Activated T-cell treated with anti-CD3 and anti-CD28 coated beads for 48 hours (primary cell): ENCODE measurements at regions not wholly inside any gene's neighbourhood (a gene's known extent, or its start where the extent isn't known, plus 50 kb on each side); places are given as distances from the start of the nearest gene placed in this dataset.
"Not testable (repeated sequence)": the region's sequence is repeated elsewhere in the genome, so short reads cannot be mapped to it uniquely, and the experiment has no call there.

Experiments used
- DNase-seq: peaks from one replicate; pipeline ENCODE4 v3.0.0-alpha.2; 2020; ENCODE audit warnings: low read depth

DNA sequence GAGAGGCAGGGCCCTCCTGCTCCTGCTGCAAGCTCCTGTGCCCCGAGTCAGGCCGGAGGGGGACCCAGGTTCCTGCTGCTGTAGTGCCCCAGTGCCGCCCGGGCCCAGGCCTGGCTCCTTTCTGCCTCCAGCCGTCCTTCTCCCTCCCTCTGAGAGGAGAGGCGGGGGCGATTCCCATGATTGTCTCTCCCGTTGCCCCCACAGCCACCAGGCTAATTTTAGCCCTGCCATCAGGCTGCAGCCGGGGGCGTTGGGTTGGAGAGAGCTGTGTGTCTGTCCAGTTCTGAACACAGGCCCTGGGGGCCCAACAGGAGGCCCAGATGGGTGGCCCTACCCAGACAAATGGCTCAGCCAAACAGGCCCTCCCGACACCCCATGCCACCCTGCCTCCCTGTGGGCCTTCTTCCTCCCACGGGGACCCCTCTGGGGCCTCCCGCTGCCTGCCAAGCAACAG, 214.8 kb downstream of the TBC1D2B start:
- no peak for DNase-seq

DNA sequence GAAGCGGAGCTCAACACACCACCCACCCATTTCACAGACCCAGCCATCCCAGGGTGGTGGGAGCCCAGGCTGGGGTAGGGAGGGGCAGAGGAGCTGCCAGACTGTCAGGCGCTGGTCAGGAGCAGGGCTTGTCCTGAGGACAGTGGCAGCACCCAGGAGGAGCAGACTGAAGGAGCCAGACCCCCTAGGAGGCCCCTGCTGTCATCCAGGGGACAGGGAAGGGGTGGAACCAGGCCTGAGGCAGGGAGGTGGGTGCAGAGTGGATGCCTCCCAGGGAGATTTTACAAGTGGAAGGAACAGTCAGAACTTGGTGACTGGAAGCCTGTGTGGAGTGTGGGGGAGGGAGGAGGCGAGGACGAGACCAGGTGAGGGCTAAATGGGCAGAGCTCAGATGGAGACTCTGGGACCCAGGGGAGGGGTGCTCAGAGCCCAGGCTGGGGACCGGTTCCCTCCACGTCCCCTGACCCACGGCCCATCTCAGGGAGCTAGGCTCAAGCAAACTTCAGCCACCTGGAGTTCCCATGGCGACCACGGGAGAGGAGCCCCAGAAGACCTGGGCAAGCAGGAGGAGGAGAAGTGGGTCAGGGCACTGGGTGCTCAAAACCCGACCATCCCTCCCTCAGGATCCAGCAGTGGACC, 215.4 kb downstream of the TBC1D2B start:
- DNase-seq: not testable (repeated sequence)

DNA sequence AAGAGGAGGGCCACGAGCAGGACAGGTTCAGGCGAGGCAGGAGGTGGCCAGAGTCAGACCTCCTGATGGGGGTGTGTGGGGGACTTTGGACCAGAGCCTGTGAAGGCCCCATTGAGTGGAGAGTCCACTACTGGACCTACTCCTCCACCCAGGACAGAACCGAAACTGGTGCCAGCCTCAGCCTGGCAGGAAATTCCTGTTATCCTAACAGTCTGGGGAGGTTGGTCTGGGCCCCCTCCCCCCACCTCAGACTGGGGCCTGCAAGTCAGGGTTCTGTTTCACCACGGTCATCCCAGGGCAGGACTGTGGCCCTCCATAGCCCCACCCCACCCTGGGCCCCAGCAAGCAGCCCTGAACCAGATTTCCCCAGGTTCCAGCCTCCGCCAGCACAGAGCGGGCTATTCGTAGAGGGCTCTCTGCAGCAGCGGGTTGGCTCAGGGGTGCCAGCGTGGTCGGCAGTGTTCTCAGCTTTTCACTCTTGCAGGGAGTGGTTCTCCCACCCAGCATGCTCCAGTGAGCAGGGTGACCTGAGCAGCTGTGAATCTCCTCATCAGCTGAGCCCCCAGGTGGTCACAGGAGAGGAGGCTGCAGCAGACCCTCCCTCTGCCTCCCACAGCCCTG, 217.3 kb downstream of the TBC1D2B start:
- DNase-seq: no peak

DNA sequence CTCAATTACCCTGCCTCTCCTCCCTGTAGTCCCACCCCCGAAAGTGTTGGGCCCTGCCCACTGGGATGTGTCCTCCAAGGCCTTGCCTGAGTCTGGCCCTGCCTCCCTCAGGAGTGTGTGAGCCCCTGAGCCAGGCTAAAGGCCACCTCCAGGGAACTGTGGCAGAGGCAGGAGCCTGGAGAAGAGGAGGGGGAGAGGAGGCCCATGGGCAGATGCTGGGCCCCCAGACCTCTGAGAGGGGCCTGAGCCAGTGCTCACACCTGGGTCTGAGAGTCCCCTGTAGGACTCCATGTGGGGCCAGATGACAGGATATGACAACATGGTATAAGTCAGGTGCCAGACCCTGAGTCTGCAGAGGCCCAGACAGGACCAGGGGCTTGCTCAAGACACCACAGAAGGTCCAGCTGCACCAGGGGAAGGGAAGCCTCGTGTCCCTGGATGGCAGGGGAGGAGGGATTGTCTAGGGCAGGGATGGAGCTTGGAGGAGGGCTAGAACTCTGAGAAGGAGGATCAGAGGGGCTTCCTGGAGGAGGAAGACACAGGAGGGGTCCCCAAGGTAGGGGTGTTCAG, 217.9 kb downstream of the TBC1D2B start:
- no peak for DNase-seq

DNA sequence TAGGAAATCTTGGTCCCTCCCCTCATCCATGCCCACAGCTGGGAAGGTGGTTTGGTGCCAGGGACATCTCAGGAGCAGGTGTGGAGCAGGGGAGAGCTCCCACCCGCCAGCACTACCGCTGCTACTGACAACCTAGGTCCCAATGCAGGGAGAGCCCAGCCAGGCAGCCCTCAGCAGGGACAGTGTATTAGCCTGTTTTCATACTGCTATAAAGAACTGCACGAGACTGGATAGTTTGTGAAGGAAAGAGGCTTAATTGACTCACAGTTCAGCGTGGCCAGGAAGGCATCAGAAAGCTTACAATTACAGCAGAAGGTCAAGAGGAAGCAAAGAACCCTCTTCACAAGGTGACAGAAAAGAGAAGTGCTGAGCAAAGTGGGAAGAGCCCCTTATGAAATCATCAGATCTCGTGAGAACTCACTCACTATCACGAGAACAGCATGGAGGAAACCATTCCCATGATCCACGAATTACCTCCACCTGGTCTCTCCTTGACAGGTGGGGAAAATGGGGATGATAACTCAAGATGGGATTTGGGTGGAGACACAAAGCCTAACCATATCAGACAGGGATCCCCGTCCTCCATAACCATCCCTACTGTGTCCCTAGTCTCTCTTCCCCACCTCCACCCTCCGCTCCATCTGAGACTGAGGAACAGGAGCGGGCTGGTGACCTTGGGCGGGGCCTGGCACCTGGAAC, 218.6 kb downstream of the TBC1D2B start:
- no peak for DNase-seq

DNA sequence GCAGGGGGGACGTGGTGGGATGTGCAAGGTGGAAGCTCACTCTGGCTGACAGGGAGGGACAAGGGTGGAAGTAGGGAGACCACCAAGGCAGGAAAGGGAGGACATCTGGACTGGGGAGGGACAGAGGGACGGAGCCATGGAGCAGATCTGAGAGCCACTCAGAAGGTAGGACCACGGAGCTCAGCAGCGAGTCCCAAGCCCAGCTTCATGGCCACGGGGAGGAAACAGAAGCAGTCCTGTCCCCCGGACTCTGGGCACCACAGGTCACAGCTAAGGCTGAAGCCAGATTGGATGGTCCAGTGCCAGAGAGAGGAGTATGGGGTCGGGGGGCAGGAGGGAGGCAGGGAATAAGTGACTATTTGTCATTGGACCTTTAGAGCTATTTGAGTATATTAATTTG, 220.1 kb downstream of the TBC1D2B start:
- DNase-seq: no peak

DNA sequence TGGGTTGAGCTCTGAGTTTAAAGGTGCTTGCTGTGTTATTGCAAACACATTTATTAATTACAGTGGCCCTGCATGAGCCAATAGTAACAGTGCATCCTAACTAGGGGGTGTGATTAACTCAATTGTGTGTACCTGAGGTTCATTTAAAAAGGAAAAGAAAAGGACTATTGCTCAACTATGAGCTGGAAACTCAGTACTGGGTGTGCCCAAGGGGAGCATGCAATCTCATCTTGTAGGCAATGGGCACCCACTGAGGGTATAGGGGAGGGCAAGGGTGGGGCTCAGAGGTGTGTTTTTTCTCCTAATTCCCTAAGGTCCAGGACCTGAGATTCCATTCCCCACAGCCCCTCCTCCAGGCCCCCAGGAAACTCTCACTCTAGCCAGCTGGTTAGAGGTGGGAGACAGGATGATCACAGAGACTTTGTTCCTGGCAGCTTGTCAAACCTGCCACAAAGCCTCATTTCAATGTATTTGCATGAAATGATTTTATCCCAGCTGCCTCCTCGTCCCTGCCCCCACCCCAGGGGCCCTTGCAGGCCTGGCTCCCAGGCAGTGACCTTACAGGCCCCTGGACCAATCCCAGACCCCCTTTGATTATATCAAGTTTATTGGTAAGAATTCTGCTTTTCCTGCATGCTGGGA, 220.7 kb downstream of the TBC1D2B start:
- DNase-seq: no peak

DNA sequence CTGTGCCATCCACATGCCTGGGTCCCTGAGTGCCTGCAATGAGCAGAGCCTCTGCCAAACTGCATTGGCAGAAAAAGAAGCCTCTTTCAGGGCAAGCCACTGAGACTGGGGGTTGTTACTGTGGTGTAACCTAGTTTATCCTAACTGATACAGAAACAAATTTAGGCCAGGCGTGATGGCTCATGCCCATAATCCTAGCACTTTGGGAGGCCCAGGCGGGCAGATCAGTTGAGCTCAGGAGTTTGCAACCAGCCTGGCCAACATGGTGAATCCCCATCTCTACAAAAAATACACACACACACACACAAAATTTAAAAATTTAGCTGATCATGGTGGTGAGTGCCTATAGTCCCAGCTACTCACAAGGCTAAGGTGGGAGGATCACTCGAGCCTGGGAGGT, 221.6 kb downstream of the TBC1D2B start:
- DNase-seq: no peak

DNA sequence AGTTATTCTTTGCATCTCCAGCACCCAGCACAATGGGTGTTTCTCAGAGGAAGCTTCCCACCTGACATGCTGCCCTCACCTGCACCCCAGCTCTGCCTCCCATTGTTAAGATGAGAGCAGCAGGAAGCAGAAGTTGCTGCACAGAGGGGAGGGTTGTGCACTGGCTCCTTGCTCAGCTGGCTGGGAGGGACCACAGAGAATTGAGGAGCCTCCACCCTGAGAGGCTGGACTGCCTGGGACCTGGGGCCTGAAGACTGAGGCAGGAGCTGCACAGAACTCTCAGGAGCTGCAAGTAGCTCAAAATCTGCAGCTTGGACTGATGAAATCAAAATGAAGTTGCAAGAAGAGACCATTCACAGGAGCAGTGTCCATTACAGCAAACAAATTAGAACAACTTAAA, 222.3 kb upstream of the LINGO1 start:
- no peak for DNase-seq

DNA sequence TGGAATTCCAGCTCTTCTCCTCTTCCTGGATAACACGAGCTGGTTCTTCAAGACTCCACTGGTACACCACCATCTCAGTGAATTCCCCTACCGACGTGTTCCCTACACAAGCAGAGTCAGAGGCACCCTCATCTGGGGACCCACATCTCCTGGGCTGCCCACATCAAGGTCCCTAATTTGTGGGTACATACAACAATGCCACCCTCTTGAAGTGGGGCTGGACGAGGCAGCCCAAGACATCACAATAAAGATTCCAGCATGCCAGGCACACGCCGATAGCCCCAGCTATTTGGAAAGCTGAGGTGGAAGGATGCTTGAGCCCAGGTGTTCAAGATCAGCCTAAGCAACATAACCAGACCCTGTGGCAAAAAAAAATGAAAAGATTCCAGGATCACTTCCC, 221.2 kb upstream of the LINGO1 start:
- DNase-seq: no peak

DNA sequence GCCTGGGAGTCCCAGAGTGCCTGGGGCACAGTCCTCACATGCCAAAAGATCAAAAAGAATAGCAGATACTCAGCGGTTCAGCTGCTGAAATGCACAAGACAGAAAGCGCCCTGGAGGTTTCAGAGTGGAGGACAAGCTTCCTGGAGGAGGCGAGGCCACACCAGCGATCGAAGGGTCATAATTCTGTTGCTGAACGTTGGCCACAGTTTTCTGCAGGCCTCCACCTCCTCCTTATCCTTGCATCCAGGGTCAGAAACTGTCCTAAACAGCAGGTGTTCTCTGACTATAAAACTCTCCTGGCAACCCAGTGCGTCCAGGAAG, 220.3 kb upstream of the LINGO1 start:
- no peak for DNase-seq

DNA sequence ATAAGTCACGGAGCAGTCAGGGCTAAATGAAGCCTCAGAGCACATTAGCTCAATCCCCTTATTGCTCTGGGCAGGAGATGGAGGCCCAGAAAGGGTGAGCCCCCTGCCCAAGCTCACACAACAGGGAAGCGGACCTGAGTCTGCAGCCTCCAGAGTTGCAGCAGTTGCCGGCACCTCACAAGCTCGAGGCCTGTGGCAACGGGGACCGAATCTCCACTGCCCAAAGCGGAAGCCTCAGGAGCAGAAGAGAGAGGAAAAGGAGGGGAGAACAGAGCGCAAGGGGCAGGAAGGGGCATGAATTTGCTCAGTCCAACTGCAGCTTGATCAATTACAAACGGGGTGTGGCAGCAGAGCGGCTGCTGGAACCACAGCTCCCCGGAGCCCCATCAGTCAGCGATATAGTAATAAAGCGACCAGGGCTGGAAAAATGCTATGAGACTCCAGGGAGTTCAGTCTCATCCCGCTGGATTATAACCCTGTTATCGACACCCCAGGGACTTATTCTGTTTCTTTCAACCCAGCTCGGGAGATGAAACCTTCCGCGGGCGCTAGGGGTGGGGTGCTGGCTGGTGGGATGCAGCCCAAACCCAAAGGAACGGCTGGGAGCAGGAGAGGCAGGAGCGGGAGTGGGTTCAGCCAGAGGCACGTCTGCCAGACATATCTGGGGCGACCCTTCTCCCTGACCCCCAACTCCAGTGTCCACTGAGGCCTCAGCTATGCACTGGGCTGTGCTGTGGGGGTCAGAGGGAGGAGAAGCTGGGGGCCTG, 219.7 kb upstream of the LINGO1 start:
- DNase-seq: no peak

DNA sequence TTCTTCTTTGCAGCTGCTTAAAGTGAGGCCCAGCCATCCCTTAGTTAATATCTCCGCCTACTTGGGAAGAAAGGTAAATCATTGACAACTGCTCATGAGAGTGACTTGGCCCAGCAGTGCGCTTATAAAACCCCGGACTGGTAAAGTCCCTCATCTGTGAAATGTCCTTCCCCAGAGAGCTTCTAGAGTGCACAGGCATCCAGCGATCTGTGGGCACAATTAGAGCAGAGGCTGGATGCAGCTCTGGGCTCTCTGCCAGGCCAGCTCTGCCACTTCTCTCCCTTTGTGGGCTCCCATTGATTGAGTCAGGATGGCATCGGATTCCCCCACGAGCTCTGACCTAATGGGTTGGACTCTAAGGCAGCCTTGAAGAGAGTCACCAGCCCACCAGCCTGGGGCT, 219.0 kb upstream of the LINGO1 start:
- no peak for DNase-seq

DNA sequence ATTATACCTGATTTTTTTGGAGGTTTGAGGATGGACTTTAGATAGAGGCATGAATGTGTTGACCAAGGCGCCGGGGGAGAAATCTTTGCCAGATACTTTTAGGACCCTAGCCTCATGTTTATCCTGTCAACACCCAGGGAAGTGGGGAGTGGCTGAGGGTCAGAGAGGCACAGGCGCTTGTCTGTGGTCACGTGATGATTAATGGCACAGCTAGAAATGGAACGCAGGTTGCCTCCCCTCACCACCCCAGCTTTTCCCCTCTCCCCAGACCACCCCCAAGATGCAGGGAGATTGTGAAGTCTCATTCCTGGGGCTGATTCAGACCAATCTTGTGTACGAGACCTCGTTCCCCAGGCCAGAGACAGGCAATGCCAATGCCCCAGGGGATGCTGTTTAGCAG, 218.4 kb upstream of the LINGO1 start:
- no peak for DNase-seq

DNA sequence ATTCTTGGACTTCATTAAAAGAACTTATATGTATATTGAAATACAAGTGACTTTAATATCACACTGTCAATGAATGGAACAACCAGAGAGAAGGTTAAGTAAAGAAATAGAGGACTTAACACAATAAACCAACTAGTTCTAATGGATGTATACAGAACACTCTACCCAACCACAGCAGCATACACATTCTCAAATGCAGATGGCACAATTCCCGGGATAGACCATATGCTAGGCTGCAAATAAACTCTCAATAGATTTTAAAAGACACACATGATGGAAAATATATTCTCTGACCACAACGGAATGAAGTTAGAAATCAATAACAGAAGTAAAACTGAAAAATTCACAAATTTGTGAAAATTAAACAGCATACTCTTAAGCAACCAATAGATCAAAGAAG, 214.3 kb upstream of the LINGO1 start:
- DNase-seq: no peak

DNA sequence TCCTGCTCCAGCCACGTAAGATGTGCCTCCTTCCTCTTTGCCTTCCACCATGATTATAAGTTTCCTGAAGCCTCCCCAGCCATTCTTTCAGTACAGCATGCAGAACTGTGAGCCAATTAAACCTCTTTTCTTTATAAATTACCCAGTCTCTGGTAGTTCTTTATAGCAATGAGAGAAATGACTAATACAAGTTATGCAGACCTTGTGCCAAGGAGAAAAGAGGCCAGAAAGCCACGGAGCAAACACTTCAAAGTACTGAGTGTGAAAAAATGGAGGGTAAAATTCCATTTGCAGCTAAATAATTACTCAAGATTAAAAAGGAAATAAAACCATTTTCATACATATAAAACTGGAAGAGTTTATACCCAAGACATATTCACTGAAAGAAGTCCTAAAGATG, 213.6 kb upstream of the LINGO1 start:
- DNase-seq: no peak

DNA sequence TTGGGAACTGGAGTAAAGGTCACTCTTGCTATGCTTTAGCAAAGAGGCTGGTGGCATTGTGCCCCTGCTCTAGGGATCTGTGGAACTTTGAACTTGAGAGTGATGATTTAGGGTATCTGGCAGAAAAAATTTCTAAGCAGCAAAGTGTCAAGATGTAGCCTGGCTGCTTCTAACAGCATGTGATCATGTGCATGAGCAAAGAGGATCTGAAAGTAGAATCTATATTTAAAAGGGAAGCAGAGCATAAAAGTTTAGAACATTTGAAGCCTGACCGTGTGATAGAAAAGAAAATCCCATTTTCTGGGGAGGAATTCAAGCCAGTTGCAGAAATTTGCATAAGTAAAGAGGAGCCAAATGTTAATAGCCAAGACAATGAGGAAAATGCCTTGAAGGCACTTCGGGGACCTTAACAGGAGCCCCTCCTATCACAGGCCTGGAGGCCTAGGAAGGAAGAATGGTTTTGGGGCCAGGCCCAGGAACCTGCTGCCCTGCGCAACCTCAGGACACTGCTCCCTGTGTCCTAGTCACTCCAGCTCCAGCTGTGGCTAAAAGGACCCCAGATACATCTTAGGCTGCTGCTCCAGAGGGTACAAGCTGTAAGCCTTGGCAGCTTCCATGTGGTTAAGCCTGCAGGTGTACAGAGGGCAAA, 212.2 kb upstream of the LINGO1 start:
- no peak for DNase-seq

DNA sequence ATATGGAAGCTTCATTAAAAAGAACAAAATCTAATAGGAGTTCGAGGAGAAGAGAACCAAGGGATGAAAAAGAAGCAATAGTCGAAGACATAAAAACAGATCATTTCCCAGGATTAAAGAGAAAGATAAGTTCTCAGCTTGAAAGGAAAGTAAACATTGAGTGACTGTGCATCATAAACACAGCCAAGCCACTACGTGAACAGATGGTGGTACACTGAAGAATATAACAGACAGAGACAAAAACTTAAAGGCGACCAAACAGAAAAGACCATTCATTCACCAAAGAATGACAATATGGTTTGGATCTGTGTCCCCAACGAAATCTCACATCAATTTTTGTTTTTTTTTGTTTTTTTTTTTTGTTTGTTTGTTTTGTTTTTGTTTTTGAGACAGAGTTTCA, 210.8 kb upstream of the LINGO1 start:
- no peak for DNase-seq

DNA sequence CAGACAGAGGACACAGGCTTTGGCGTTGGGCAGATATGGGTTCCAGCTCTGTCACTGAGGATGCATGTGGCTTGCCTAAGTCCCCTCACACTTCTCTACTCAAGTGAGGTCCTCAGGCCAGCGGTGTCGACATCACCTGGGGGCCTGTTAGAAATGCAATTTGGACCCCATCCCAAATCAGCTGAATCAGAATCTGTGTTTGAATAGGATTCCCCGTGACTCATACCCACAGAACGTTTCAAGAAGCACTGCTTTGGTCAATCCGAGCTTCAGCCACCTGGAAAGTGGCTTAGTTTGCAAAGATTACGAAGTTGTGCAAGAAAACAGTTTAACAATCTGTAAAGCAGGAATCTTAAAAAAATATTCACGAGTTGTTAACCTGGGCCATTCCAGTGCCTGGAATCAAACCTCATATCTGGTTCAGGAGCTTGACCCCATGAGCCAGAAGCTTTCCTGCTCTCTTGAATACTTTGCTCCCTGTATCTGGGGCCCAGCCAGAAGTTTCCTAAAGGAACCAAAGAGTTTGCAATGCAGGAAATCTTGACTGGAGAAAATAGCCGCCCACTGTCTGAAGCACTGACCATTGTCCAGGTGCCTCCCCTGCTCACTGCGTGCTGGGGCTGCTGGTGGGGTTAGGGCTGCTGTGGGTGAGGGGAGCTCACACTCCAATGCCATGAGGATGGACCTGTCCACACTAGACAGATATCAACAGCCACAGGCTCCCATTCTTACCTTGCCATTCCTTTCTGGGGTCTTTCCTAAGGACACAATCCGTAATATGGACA, 208.5 kb upstream of the LINGO1 start:
- DNase-seq: no peak

DNA sequence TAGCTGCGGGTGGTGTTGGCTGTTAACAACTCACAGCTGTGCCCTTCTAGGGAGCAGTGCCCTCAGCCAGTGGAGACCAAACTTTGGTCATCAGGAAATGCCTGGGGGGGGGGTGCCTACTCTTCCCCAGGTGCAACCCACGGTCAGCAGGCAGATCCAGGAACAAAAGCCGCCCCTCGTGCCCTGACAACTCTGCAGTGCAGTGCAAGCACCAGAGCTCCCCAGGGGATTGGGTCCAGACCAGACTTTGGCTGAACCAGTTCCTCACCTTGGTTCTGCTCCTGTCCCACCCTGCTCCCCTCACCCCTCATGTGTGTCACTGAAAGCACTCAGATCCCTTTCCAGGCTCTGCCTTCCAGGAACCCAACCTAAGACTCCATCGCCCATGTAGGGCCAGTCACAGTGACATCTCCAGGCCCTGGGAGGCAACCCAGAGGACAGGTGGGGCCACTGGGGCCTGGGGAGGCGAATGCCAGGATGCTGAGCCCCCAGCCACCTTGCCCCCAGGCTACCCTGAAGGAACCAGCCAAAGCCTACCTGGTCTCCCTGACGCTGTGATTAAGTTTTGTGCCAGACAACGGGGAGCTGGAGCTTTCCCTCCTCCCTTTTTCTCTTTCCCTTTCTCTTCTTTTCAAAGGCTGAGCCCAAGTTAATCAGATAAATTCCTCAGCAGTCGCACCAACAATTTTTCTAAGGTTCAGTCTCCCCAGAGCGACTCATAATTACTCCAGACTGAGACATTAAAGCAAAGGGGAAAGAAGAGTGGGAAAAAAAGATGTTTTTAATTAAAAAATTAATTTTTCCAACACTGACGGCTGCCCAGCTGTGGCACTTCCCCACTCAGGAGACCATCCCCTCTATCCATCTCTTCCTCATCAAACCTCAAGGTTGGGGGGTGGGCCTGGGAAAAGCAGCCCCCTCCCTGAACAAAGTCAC, 207.5 kb upstream of the LINGO1 start:
- no peak for DNase-seq
